ENCODE measurements at regions not wholly inside any gene's neighbourhood (a gene's known extent, or its start where the extent isn't known, plus 50 kb on each side); places are given as distances from the start of the nearest gene placed in this dataset.
"Not testable (repeated sequence)": the region's sequence is repeated elsewhere in the genome, so short reads cannot be mapped to it uniquely, and the experiment has no call there.

GRCh38 chr1:101128211-101128727 is 102.7 kb upstream of the DPH5 start:
- Mint-ChIP-seq H3K4me1 (ENCODE audit: low read depth) (no peaks in the 10 kb centered on the region), H3K27me3 (ENCODE audit: low read depth) (peaks cover 23% of the 10 kb centered on the region), H3K36me3 (ENCODE audit: low read depth) (no peaks in the 10 kb centered on the region), H3K27ac (ENCODE audit: unreplicated experiment) (no peak overlapping the region), H3K4me3 (ENCODE audit: unreplicated experiment) (no peak overlapping the region), H3K9me3 (ENCODE audit: low read depth) (no peaks in the 10 kb centered on the region)
- no peak for TF ChIP-seq CTCF (IDR thresholded peaks at IDR 0.05)
- DNase-seq (ENCODE audit: low spot score), result no peak

GRCh38 chr1:101124405-101124804 is 98.8 kb upstream of the DPH5 start:
- TF ChIP-seq CTCF (IDR thresholded peaks at IDR 0.05), result no peak
- H3K36me3 Mint-ChIP-seq (ENCODE audit: low read depth), result no peaks in the 10 kb centered on the region
- no peak overlapping the region for H3K4me3 Mint-ChIP-seq (ENCODE audit: unreplicated experiment)
- H3K4me1 Mint-ChIP-seq (ENCODE audit: low read depth), result no peaks in the 10 kb centered on the region
- H3K27ac Mint-ChIP-seq (ENCODE audit: unreplicated experiment), result no peak overlapping the region
- no peak for DNase-seq (ENCODE audit: low spot score)
- H3K27me3 Mint-ChIP-seq (ENCODE audit: low read depth), result peaks cover 34% of the 10 kb centered on the region
- no peaks in the 10 kb centered on the region for H3K9me3 Mint-ChIP-seq (ENCODE audit: low read depth)

GRCh38 chr1:101123904-101124303 is 98.3 kb upstream of the DPH5 start:
- not testable (repeated sequence) for DNase-seq (ENCODE audit: low spot score); H3K9me3 Mint-ChIP-seq (ENCODE audit: low read depth); H3K4me1 Mint-ChIP-seq (ENCODE audit: low read depth); H3K4me3 Mint-ChIP-seq (ENCODE audit: unreplicated experiment); H3K36me3 Mint-ChIP-seq (ENCODE audit: low read depth); H3K27ac Mint-ChIP-seq (ENCODE audit: unreplicated experiment)
- peaks cover 35% of the 10 kb centered on the region for H3K27me3 Mint-ChIP-seq (ENCODE audit: low read depth)

GRCh38 chr1:101122452-101123166 is 97.0 kb upstream of the DPH5 start:
- Mint-ChIP-seq H3K4me1 (ENCODE audit: low read depth) (no peaks in the 10 kb centered on the region), H3K36me3 (ENCODE audit: low read depth) (no peaks in the 10 kb centered on the region), H3K9me3 (ENCODE audit: low read depth) (no peaks in the 10 kb centered on the region), H3K27me3 (ENCODE audit: low read depth) (peaks cover 34% of the 10 kb centered on the region), H3K4me3 (ENCODE audit: unreplicated experiment) (no peak overlapping the region), H3K27ac (ENCODE audit: unreplicated experiment) (no peak overlapping the region)
- no peak for DNase-seq (ENCODE audit: low spot score)
- TF ChIP-seq CTCF (IDR thresholded peaks at IDR 0.05), result no peak

- Mint-ChIP-seq H3K4me1 (ENCODE audit: low read depth) (no peaks in the 10 kb centered on the region), H3K4me3 (ENCODE audit: unreplicated experiment) (no peak overlapping the region), H3K36me3 (ENCODE audit: low read depth) (no peaks in the 10 kb centered on the region), H3K27me3 (ENCODE audit: low read depth) (peaks cover 36% of the 10 kb centered on the region), H3K27ac (ENCODE audit: unreplicated experiment) (no peak overlapping the region), H3K9me3 (ENCODE audit: low read depth) (no peaks in the 10 kb centered on the region)
- no peak for DNase-seq (ENCODE audit: low spot score)
- TF ChIP-seq CTCF (IDR thresholded peaks at IDR 0.05), result no peak
Measured at GRCh38 chr1:101121975-101122374, 96.4 kb upstream of the DPH5 start.

GRCh38 chr1:101121504-101121903 is 95.9 kb upstream of the DPH5 start:
- peaks cover 36% of the 10 kb centered on the region for H3K27me3 Mint-ChIP-seq (ENCODE audit: low read depth)
- H3K4me3 Mint-ChIP-seq (ENCODE audit: unreplicated experiment), result no peak overlapping the region
- no peaks in the 10 kb centered on the region for H3K9me3 Mint-ChIP-seq (ENCODE audit: low read depth)
- no peaks in the 10 kb centered on the region for H3K36me3 Mint-ChIP-seq (ENCODE audit: low read depth)
- no peak overlapping the region for H3K27ac Mint-ChIP-seq (ENCODE audit: unreplicated experiment)
- no peak for TF ChIP-seq CTCF (IDR thresholded peaks at IDR 0.05)
- DNase-seq (ENCODE audit: low spot score), result no peak
- no peaks in the 10 kb centered on the region for H3K4me1 Mint-ChIP-seq (ENCODE audit: low read depth)
